HG03066 (cell line): ENCODE measurements at regions not wholly inside any gene's neighbourhood (a gene's known extent, or its start where the extent isn't known, plus 50 kb on each side); places are given as distances from the start of the nearest gene placed in this dataset.

Experiments
- ATAC-seq: cut with Tn5 transposase; IDR thresholded peaks from one replicate; pipeline ENCODE4 v1.9.1; 2021; ENCODE audit warnings: low read depth; ENCODE audit not compliant: unreplicated experiment

DNA sequence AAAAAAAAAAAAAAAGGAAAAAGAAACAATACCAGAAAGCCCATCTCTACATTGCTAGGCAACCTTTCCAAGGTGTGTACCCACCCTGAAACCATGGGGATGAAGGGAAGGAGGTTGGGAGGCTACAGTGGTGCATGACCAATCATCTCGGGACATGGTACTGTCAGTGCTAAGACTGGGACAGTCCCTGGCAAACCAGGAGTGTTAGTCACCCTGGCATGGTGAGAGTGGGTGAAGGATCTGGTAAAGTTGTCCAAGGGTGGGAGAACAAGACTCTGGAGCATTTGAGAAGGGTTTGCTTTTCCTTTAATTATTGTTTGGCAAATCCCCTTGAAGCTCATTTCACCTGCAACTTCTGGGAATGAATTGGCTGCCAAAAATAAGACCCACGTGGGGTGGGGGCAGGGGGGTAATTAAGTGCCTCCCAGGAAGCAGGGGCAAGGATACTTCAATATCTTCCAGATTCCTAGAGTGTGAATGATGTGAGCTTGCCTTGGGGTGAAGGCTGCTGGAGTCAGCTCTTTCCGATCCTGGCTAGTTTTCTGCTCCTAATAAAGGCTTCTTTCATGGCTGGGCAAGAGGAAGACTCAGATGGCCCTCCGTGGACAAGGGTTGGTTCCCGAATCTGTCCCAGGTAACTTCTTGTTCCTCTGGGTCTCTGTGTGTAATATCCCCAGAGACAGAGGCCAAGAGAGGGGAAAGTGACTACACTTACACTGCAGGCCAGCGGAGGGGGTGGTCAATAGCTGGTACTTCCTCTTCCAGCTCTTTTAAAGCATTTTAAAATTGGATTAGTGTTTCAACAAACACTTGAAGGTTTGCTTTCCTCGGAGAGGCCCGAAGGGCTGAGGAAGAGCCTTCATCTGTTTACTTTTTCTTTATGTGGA, 61.6 kb upstream of the SPRY4 start:
- no peak for ATAC-seq

DNA sequence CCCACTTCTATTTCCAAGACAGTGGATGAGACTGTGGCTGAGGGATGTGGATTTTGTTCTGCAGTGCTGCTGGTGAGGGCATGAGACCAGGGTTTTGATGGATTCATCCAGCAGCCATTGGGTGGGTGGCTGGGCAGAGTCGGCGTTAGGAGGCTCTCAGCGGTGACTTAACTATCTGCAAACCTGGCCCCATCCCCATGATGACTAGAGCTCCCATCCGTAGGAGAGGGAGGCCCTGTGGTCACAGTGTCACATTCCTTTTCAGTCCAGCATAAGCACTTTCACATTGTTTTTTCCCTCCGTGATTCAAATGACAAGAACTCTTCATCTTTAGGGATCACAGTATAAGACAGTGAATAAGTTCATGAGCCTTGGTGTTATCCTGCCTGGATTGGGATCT, 60.4 kb upstream of the SPRY4 start:
- ATAC-seq, result no peak

DNA sequence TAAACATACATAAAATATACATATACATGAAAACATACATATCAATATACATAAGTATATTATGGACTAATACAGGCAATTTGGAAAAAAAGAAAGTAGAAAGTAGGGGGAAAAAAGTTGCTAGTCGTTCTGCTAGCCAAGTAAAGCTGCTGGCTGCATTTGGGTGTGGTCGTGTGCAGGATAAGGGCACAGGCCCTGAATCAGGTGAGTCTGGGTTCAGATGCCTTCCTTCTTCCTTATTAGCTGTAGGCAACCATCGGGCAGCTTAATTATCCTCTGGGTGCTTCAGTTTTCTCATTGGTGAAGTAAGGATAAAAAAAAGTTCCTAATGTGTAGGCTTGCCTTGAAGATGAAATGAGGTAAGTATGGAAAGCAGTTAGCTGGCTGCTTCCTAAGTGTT, 59.2 kb upstream of the SPRY4 start:
- ATAC-seq, result no peak

DNA sequence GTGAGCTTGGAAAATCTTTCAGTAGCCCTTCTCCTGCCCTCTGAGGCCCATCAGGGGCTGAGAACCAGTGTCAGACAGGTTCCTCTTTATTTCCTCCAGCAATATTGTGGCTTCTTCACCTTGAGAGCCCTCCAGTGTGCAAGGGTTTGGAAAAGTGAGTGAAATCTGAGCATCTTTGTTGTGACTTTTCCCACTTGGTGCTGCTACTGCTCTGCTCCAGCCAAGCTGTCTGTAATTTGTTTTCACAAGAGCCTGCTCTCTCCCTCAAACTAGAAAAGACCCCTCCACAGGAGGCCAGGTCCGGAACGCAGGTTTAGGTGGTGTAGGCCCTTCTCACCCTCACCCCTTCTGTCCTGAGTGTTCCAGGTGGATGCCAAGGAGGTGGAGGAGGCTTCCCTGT, 57.4 kb upstream of the SPRY4 start:
- ATAC-seq, result no peak

DNA sequence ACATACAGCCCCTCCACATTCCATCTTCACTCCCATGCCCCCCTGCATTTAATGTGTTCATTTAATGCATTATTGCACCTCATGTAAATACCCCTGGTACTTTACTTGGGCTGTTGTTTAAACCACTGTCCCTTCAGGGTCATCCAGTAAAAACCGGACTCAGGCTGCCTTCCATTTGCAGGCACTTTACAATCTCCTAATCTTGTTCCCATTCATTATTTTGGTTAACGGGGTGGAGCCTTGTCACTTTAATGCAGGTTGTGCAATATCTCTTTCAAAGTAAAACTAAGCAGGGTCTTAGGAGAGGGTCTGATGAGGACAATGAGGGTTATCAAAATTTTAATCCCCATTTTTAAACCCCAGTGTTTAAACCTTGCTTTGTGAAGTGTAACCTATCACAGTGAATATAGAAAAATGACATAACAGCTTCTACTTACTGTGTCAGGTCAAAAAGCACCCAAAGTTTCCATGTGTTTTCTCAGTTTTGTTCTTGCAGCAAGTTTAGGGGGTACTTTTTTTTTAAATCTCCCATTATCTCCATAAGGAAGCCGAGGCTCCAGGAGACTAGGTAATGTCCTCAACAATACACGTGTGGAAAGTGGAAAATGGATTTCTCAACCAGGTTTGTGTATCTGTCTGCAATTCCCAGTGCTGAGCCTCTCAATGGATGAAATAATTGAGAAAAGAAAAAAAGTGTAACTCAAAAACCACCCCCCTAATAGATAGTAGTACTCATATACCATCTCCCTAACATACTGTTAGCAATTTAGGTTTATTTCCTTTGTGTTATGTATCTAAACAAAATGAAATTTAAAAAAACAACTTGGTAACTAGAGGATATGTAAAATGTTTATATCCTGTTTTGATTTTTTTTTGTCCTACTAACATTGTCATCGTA, 54.2 kb upstream of the SPRY4 start:
- no peak for ATAC-seq

DNA sequence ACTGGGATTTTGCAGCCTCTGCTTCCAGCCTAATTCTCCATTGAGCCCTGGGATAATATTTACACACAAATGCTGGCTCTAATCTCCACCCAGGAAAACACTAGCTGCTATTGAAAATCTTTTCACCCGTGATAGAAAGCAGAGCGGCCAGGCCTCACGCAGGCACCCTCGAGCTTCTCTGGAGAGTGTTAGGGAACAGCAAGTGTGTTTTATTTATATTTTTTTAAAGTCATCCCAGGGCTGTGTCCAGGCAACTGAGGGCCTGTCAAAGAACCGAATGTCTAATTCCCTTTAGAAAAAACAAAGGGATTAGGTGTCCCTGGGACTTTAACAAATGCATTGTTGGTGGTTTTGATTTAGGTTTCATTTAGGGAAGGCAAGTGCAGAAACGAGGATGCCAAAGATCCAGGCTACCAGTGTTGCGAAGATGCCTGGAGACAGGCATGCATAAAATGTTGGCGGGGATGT, 51.2 kb upstream of the SPRY4 start:
- no peak for ATAC-seq
